IPS-18a (cell line): ENCODE measurements at regions not wholly inside any gene's neighbourhood (a gene's known extent, or its start where the extent isn't known, plus 50 kb on each side); places are given as distances from the start of the nearest gene placed in this dataset.

Source experiments
- H3K27ac ChIP-seq: one replicate; pipeline ENCODE4 v1.5.1; 2013; ENCODE audit warnings: low read length
- H3K27me3 ChIP-seq: one replicate; pipeline ENCODE4 v1.6.1; 2013; ENCODE audit warnings: mild to moderate bottlenecking, low read length; ENCODE audit not compliant: control insufficient read depth, insufficient read depth
- H3K36me3 ChIP-seq: one replicate; pipeline ENCODE4 v1.6.1; 2013; ENCODE audit warnings: low read depth, low read length; ENCODE audit not compliant: control insufficient read depth
- H3K4me1 ChIP-seq: one replicate; pipeline ENCODE4 v1.6.1; 2013; ENCODE audit warnings: low read depth, low read length; ENCODE audit not compliant: control insufficient read depth
- H3K4me3 ChIP-seq: one replicate; pipeline ENCODE4 v1.5.1; 2013; ENCODE audit warnings: low read length
- H3K9ac ChIP-seq: one replicate; pipeline ENCODE4 v1.6.1; 2013; ENCODE audit warnings: mild to moderate bottlenecking, low read length, moderate library complexity
- H3K9me3 ChIP-seq: one replicate; pipeline ENCODE4 v1.6.1; 2013; ENCODE audit warnings: low read depth, low read length; ENCODE audit not compliant: control insufficient read depth

DNA sequence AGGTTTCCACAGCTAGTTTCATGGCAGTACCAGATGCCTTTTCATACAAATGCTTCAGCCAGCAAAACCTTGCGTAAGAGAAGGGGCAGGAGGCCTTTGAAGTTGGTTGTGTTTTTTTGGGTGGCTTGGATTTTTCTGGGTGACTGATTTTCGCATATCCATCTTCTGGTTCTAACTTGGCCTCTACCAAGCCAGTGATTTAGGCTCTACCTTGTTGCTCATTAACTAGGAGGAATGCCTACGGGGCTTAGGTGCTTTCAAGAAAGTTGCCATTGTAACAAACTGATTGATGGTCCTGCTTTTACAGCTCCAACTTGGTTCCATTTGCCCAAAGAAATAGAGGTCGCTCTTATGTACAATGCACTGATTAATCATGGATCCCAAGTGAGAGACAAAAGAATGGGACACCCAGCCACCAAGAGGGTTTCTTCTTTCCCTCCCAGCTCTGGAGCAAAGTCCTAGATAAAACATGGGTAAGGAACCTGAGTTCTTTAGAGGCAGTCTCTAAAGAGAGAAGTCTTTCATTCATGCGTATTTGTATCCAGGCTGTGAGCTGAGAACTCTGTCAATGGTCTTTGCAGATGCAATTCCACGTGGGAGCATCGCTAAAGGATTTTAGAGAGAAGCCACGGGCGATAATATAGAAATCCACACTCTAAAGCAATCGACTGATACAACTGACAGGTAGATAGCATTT, 92.1 kb upstream of the FGFR2 start:
- H3K4me3 ChIP-seq: no peak overlapping the region
- H3K36me3 ChIP-seq: no peaks in the 10 kb centered on the region
- H3K4me1 ChIP-seq: peaks cover 11% of the 10 kb centered on the region
- H3K27me3 ChIP-seq: no peaks in the 10 kb centered on the region
- H3K9me3 ChIP-seq: no peaks in the 10 kb centered on the region
- H3K9ac ChIP-seq: no peak overlapping the region
- H3K27ac ChIP-seq: no peak overlapping the region

DNA sequence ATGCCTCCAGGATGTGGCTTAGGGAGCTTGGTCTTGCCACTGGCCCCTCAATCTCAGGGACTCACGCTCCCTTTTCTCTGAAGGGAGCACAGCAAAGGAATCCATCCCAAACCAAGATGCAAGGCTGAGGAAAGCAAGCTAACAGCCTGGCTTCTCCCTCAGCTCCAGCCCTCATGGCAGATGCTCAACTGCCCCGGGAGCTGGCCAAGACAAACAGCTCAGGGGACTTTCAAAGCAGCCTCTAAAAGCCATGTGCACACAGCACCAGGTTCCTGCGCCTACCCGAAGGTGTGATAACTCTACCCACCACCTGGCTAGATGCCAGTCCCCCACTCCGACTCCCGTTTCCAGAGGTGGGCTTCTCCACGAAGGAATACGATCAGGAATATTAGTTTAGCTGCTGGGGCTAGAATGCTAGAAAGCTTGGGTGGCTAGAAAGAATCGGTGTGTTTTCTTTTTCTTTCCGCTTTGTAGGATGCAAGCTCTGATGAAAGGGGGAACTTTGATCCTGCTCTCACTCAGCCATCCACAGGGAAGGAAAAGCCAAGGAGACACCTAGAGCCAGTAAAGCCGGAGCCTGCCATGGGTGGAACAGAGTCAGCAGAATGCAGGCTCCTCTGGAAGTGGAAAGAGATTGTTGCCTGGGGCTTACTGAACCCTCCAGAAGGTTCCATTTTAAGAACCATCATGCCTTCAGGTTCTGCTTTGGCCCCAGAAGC, 89.0 kb upstream of the FGFR2 start:
- H3K27me3 ChIP-seq: no peaks in the 10 kb centered on the region
- H3K9me3 ChIP-seq: no peaks in the 10 kb centered on the region
- peaks cover 11% of the 10 kb centered on the region for H3K4me1 ChIP-seq
- H3K4me3 ChIP-seq: no peak overlapping the region
- H3K36me3 ChIP-seq: no peaks in the 10 kb centered on the region
- H3K27ac ChIP-seq: no peak overlapping the region
- H3K9ac ChIP-seq: no peak overlapping the region

DNA sequence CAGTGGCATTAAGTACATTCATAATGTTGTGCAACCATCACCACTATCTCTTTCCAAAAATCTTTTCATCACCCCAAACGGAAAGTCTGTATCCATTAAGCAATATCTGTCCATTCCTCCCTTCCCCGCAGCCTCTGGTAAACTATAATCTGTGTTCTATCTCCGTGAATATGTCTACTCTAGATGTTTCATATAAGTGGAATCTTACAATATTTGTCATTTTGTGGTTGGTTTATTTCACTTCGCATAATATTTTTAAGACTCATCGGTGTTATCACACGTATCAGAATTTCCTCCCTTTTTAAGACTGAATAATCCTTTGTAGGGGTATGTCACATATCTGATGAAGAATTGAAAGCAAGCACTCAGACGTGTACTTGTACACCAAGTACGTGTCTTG, 86.0 kb upstream of the FGFR2 start:
- Histone ChIP-seq H3K9me3 (no peaks in the 10 kb centered on the region), H3K27me3 (no peaks in the 10 kb centered on the region), H3K36me3 (no peaks in the 10 kb centered on the region), H3K27ac (no peak overlapping the region), H3K4me1 (peaks cover 3% of the 10 kb centered on the region), H3K4me3 (no peak overlapping the region), H3K9ac (no peak overlapping the region)

DNA sequence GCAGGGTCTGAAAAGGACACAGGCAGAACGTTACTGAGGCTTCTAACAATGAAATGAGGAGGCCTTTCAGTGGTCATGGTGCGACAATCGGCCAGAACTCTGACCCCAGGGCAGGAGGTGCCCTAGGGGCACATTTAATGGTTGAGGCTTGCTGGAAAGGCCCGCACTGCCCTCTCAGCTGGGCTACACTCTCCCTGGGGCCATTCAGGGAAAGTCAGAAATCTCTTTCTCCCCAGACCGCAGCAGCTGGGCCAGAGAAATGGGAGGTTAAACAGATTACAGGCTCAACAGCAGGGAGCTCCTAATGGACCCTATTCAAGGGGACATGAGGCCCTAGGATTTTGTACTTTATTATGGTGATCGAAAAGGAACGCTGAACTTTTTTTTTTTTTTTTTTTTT, 85.6 kb upstream of the FGFR2 start:
- no peaks in the 10 kb centered on the region for H3K9me3 ChIP-seq
- no peak overlapping the region for H3K9ac ChIP-seq
- H3K36me3 ChIP-seq: no peaks in the 10 kb centered on the region
- no peaks in the 10 kb centered on the region for H3K27me3 ChIP-seq
- H3K4me3 ChIP-seq: no peak overlapping the region
- H3K27ac ChIP-seq: no peak overlapping the region
- H3K4me1 ChIP-seq: peaks cover 3% of the 10 kb centered on the region

DNA sequence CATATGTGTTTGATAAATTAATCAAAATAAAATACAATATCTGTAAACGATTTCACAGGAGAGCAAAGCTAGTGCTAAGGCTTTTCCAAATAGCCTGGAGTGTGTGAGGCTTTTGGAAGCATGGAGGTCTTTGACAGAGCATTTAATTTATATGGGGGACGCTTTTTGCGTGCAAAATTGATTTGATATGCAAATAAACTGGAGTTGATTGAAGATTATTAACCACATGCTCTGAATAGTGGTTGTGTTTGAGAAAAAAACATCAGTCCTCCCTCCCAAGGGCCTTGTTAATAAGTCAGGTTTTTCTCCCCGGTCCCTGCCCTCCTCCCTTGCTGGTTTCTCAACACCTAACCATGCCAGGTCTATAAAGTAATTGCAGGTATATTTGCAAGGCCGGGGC, 85.1 kb upstream of the FGFR2 start:
- Histone ChIP-seq H3K27ac (no peak overlapping the region), H3K36me3 (no peaks in the 10 kb centered on the region), H3K9ac (no peak overlapping the region), H3K4me1 (peaks cover 3% of the 10 kb centered on the region), H3K9me3 (no peaks in the 10 kb centered on the region), H3K4me3 (no peak overlapping the region), H3K27me3 (no peaks in the 10 kb centered on the region)

DNA sequence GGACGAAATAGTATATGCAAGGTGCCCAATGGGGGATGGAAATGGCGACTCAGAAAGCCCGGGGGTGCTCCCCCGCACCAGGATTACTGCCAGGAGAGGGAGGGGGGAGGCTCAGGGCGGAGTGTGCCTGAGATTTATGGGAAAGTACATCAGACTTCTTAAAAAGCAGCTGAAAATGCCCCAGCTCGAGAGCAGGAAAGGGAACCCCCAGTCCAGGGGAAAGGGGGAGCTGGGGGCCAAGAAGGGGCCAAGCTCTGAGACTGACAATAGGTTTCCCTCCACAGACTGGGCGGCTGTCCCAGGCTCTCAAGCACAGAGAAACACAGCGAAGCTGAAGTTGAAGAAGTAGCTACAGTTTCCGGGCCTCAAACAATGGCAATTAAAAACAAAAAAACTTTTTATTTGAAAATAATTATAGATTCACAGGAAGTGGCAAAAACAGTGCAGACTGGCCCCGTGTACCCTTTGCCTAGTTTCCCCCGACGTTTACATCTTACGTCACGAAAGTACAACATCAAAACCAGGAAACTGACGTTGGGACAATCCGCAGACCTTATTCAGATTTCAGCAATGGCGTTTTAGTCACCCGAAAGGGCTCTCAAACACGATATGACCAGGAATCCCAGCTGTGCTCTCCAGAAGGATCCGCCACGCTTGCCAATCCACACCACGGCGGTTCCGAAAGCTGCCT, 83.9 kb upstream of the FGFR2 start:
- no peak overlapping the region for H3K9ac ChIP-seq
- no peak overlapping the region for H3K4me3 ChIP-seq
- H3K27me3 ChIP-seq: no peaks in the 10 kb centered on the region
- H3K4me1 ChIP-seq: peaks cover 3% of the 10 kb centered on the region
- H3K36me3 ChIP-seq: no peaks in the 10 kb centered on the region
- no peaks in the 10 kb centered on the region for H3K9me3 ChIP-seq
- no peak overlapping the region for H3K27ac ChIP-seq

DNA sequence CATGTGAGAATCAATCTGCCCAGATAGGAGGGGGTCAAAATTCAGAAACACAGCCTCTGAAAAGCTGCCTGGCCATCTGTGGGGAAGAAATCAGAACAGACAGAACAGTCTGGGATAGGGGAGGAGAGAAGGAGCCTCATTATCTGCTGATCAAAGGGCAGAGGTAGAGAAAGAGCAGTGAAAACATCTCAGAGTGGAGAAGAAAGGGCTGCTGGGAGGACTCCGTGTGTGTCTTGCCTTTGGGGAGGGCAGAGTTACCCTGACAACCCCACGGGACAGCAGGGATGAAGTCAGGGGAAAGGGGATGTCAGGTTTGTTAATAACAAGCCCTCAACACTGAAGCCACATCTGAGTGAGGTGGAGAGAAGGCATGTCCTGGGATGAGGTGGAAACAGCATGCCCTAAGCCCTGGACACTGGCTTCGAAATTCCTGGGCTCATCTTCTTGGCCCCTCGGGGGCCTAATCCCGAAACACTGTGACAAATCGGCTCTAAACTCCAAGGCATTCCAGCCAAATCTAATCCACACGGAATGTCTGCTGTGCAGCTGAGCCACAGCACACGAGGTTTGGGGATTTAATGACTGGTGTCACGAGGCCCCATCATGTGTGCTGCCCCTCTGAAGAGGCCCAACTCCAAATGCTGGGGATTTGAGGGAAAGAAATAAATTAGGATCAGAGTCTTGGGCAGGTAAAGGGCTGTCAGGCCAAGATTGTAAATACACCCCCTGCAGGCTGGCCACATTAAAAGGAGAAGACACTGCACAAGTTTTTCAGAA, 82.8 kb upstream of the FGFR2 start:
- no peak overlapping the region for H3K9ac ChIP-seq
- no peak overlapping the region for H3K4me3 ChIP-seq
- no peaks in the 10 kb centered on the region for H3K9me3 ChIP-seq
- H3K27me3 ChIP-seq: no peaks in the 10 kb centered on the region
- H3K4me1 ChIP-seq: peaks cover 3% of the 10 kb centered on the region
- no peaks in the 10 kb centered on the region for H3K36me3 ChIP-seq
- no peak overlapping the region for H3K27ac ChIP-seq

DNA sequence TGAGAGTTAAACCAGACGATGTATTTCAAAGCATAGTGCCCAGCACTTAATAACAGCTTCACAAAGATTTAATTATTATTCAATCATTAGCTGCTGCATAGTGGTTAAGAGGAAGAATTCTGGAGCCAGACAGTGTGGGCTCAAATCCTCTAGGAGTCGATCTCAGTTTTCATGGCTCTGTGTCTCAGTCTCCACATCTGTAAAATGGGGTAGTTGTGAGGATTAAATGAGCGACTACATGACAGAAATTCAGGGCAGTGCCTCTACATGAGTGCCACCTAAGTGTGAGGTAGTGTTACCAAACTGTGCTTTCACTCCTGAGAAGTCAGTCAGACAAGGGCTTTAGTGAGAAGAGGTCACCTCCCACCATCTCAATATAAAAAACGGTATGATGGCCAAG, 81.7 kb upstream of the FGFR2 start:
- no peaks in the 10 kb centered on the region for H3K9me3 ChIP-seq
- no peak overlapping the region for H3K4me3 ChIP-seq
- H3K27me3 ChIP-seq: no peaks in the 10 kb centered on the region
- H3K36me3 ChIP-seq: no peaks in the 10 kb centered on the region
- H3K4me1 ChIP-seq: peaks cover 3% of the 10 kb centered on the region
- no peak overlapping the region for H3K27ac ChIP-seq
- H3K9ac ChIP-seq: no peak overlapping the region

DNA sequence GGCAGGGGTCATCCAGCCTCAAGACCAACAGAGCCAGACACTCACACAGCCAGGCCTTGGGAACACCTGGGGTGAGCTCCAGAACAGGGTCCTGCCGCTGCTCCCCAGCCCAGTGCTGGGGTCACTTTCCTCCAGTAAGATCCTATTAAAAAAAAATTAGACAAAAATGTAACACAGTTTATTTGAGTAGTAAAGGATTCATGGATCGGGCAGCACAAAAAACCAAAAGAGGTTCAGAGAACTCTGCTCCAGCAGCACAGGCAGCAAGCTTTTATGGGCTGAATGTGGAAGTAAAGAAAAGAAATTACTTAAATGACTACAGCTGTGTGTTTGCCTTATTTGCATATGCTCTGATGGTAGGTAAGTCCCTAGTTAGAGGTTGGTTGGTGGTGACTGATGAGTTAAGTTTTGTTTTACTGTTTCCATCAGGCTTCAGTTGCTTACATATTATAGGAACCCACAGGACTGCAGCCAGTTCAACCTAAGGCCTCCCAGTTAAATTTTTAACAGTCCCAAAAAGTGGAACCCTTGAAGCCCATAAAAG, 80.5 kb upstream of the FGFR2 start:
- H3K36me3 ChIP-seq: no peaks in the 10 kb centered on the region
- H3K4me3 ChIP-seq: no peak overlapping the region
- no peak overlapping the region for H3K9ac ChIP-seq

DNA sequence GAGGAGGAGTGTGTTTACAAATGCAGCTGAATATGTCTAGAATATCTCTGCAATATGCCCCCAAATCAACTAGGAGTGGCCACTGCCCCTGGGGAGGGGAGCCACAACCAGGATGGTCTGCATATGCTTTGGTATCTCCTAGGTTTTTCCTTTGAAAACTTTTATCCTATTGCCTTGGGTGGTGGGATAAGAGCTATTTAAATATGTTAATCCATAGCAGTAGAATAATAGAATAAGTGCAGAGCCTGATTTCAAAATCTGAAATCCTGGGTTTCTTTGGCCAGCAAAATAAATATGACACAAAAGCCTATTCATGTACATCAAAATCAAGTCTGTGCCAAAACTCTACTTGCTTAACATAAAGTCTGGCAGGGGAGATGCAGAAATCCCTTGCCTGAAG, 79.6 kb upstream of the FGFR2 start:
- Histone ChIP-seq H3K9me3 (no peaks in the 10 kb centered on the region), H3K36me3 (no peaks in the 10 kb centered on the region), H3K4me3 (no peak overlapping the region), H3K4me1 (peaks cover 3% of the 10 kb centered on the region), H3K9ac (no peak overlapping the region), H3K27ac (no peak overlapping the region), H3K27me3 (no peaks in the 10 kb centered on the region)

More for the DNA sequence above, 80.5 kb upstream of the FGFR2 start:
- Histone ChIP-seq H3K27ac (no peak overlapping the region), H3K27me3 (no peaks in the 10 kb centered on the region), H3K9me3 (no peaks in the 10 kb centered on the region), H3K4me1 (peaks cover 3% of the 10 kb centered on the region)

DNA sequence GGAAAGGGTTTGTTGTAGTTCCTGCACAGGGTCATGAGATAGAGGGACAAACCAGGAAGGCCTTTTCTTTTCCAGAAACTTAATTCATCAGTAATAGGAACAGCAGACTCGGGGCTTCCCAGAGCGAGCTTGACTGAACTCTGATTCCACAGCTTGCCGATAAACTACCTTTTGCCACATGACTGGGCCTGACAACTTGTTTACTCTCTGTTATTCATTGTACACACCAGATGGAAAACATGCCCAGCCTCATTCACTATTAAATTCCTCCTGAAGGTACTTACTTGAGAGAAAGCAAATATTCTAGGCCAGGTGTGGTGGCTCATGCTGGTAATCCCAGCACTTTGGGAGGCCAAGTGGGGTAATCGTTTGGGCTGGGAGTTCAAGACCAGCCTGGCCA, 77.1 kb upstream of the FGFR2 start:
- no peak overlapping the region for H3K27ac ChIP-seq
- no peaks in the 10 kb centered on the region for H3K9me3 ChIP-seq
- H3K4me1 ChIP-seq: no peaks in the 10 kb centered on the region

More for the DNA sequence above, 77.1 kb upstream of the FGFR2 start:
- no peak overlapping the region for H3K4me3 ChIP-seq
- H3K9ac ChIP-seq: no peak overlapping the region
- H3K36me3 ChIP-seq: no peaks in the 10 kb centered on the region
- no peaks in the 10 kb centered on the region for H3K27me3 ChIP-seq
